H9 (cell line): ENCODE measurements at regions not wholly inside any gene's neighbourhood (a gene's known extent, or its start where the extent isn't known, plus 50 kb on each side); places are given as distances from the start of the nearest gene placed in this dataset.

Experiments
- DNase-seq: peaks from one replicate; pipeline ENCODE4 v3.0.0-alpha.2; 2017
- H2AFZ ChIP-seq: one replicate; pipeline ENCODE4 v1.6.1; 2013; ENCODE audit warnings: mild to moderate bottlenecking, low read length, control low read depth, moderate library complexity
- H2AK5ac ChIP-seq: 2 replicates; pipeline ENCODE4 v1.6.1; 2013; ENCODE audit warnings: low read length, control low read depth, mixed read lengths; ENCODE audit not compliant: insufficient read length
- H2BK120ac ChIP-seq: one replicate; pipeline ENCODE4 v1.6.1; 2013; ENCODE audit warnings: low read depth, mild to moderate bottlenecking, low read length, control low read depth, inconsistent platforms; ENCODE audit not compliant: poor library complexity, severe bottlenecking
- H2BK12ac ChIP-seq: 2 replicates; pipeline ENCODE4 v1.6.1; 2013; ENCODE audit warnings: low read length, control low read depth, mixed read lengths, low read depth; ENCODE audit not compliant: insufficient read length
- H2BK15ac ChIP-seq: 2 replicates; pipeline ENCODE4 v1.6.1; 2013; ENCODE audit warnings: low read depth, low read length, control low read depth
- H2BK20ac ChIP-seq: one replicate; pipeline ENCODE4 v1.6.1; 2013; ENCODE audit warnings: low read depth, mild to moderate bottlenecking, low read length, control low read depth, inconsistent platforms; ENCODE audit not compliant: poor library complexity, severe bottlenecking
- H2BK5ac ChIP-seq: 2 replicates; pipeline ENCODE4 v1.6.1; 2013; ENCODE audit warnings: low read length, control low read depth, mixed read lengths; ENCODE audit not compliant: insufficient read length
- H3K14ac ChIP-seq: 2 replicates; pipeline ENCODE4 v1.6.1; 2013; ENCODE audit warnings: low read length, control low read depth; ENCODE audit not compliant: insufficient read depth
- H3K18ac ChIP-seq: 2 replicates; pipeline ENCODE4 v1.6.1; 2013; ENCODE audit warnings: low read depth, mild to moderate bottlenecking, mixed read lengths, low read length, control low read depth; ENCODE audit not compliant: insufficient read length
- H3K23ac ChIP-seq: 2 replicates; pipeline ENCODE4 v1.6.1; 2013; ENCODE audit warnings: low read length, control low read depth, mixed read lengths, low read depth; ENCODE audit not compliant: insufficient read length
- H3K23me2 ChIP-seq: 2 replicates; pipeline ENCODE4 v1.6.1; 2013; ENCODE audit warnings: low read depth, mild to moderate bottlenecking, mixed read lengths, low read length, control low read depth; ENCODE audit not compliant: insufficient read length, poor library complexity, severe bottlenecking
- H3K27ac ChIP-seq: 2 replicates; pipeline ENCODE4 v1.5.1; 2013; ENCODE audit warnings: low read length, control low read depth, mixed read lengths, low read depth; ENCODE audit not compliant: insufficient read length
- H3K27me3 ChIP-seq: 2 replicates; pipeline ENCODE4 v1.6.1; 2013; ENCODE audit warnings: low read length, control low read depth, inconsistent platforms; ENCODE audit not compliant: insufficient read depth
- H3K4ac ChIP-seq: 2 replicates; pipeline ENCODE4 v1.6.1; 2013; ENCODE audit warnings: low read depth, mild to moderate bottlenecking, control low read depth, inconsistent platforms, low read length, moderate library complexity
- H3K4me1 ChIP-seq: 2 replicates; pipeline ENCODE4 v1.6.1; 2013; ENCODE audit warnings: low read length, control low read depth, inconsistent platforms; ENCODE audit not compliant: insufficient read depth
- H3K4me2 ChIP-seq: 2 replicates; pipeline ENCODE4 v1.6.1; 2013; ENCODE audit warnings: low read length, control low read depth, mixed read lengths; ENCODE audit not compliant: insufficient read length, insufficient read depth
- H3K56ac ChIP-seq: 2 replicates; pipeline ENCODE4 v1.6.1; 2013; ENCODE audit warnings: low read depth, mild to moderate bottlenecking, mixed read lengths, low read length, control low read depth; ENCODE audit not compliant: insufficient read length
- H3K79me1 ChIP-seq: 2 replicates; pipeline ENCODE4 v1.6.1; 2013; ENCODE audit warnings: low read depth, mild to moderate bottlenecking, moderate library complexity, low read length, control low read depth, inconsistent platforms; ENCODE audit not compliant: insufficient read depth, poor library complexity, severe bottlenecking
- H3K79me2 ChIP-seq: 2 replicates; pipeline ENCODE4 v1.6.1; 2013; ENCODE audit warnings: low read length, control low read depth, inconsistent platforms; ENCODE audit not compliant: insufficient read depth
- H3K9ac ChIP-seq: 2 replicates; pipeline ENCODE4 v1.6.1; 2013; ENCODE audit warnings: low read length, control low read depth, mixed read lengths; ENCODE audit not compliant: insufficient read length; ENCODE audit errors: extremely low read depth
- H3K9me3 ChIP-seq: one replicate; pipeline ENCODE4 v1.6.1; 2013; ENCODE audit warnings: low read depth, low read length, inconsistent platforms; ENCODE audit not compliant: control insufficient read depth
- H3T11ph ChIP-seq: one replicate; pipeline ENCODE4 v1.6.1; 2013; ENCODE audit warnings: mild to moderate bottlenecking, low read length, control low read depth, inconsistent platforms
- H4K20me1 ChIP-seq: one replicate; pipeline ENCODE4 v1.6.1; 2013; ENCODE audit not compliant: control insufficient read depth, insufficient read length, insufficient read depth
- H4K5ac ChIP-seq: 2 replicates; pipeline ENCODE4 v1.6.1; 2013; ENCODE audit warnings: low read depth, mild to moderate bottlenecking, mixed read lengths, low read length, control low read depth; ENCODE audit not compliant: insufficient read length
- H4K8ac ChIP-seq: replicated peaks from 2 replicates; pipeline ENCODE4 v1.6.1; 2013; ENCODE audit warnings: low read length, control low read depth, mixed read lengths, low read depth; ENCODE audit not compliant: insufficient read length
- H4K91ac ChIP-seq: 2 replicates; pipeline ENCODE4 v1.6.1; 2013; ENCODE audit warnings: low read depth, mild to moderate bottlenecking, moderate library complexity, mixed read lengths, low read length, control low read depth; ENCODE audit not compliant: insufficient read length
- H3K27ac Mint-ChIP-seq, 3 experiments: 2 replicates in 2 of 3; 3 replicates in 1 of 3; pipeline ENCODE4 v1.8.0; 2020 to 2021; ENCODE audit warnings: mixed read lengths in 3 of 3, mild to moderate bottlenecking in 1 of 3, moderate library complexity in 1 of 3
- H3K27me3 Mint-ChIP-seq: 2 replicates; pipeline ENCODE4 v1.8.0; 2021; ENCODE audit warnings: low read depth, mild to moderate bottlenecking, moderate library complexity, mixed read lengths
- H3K36me3 Mint-ChIP-seq, 3 experiments: 2 replicates in 2 of 3; 3 replicates in 1 of 3; pipeline ENCODE4 v1.8.0; 2020 to 2021; ENCODE audit warnings: low read depth in 3 of 3, mixed read lengths in 3 of 3; ENCODE audit not compliant: insufficient read depth in 1 of 3
- H3K4me1 Mint-ChIP-seq, 2 experiments: 2 replicates each; pipeline ENCODE4 v1.8.0; 2020; ENCODE audit warnings: mixed read lengths in 2 of 2
- H3K4me3 Mint-ChIP-seq, 2 experiments: 2 replicates in 1 of 2; 3 replicates in 1 of 2; pipeline ENCODE4 v1.8.0; 2020 to 2021; ENCODE audit warnings: mild to moderate bottlenecking in 2 of 2, mixed read lengths in 2 of 2, moderate library complexity in 1 of 2
- H3K9me3 Mint-ChIP-seq, 2 experiments: 2 replicates in 1 of 2; 3 replicates in 1 of 2; pipeline ENCODE4 v1.8.0; 2020; ENCODE audit warnings: mild to moderate bottlenecking in 2 of 2, mixed read lengths in 2 of 2, moderate library complexity in 1 of 2
- CTCF ChIP-seq: fragments of 200-600 bp; sonication (generic); conservative IDR thresholded peaks from 3 replicates; pipeline ENCODE4 v1.8.0; 2021; ENCODE audit warnings: antibody characterized with exemption, mild to moderate bottlenecking
- WGBS: extraction: QIAGEN DNeasy Blood & Tissue Kit; methylation state at CpG from one replicate; pipeline ENCODE4 v1.1.7; 2013; ENCODE audit warnings: missing lambda C conversion rate, low lambda C conversion rate, mixed read lengths; ENCODE audit not compliant: insufficient read length; ENCODE audit errors: extremely low coverage; 5-methylcytosine and 5-hydroxymethylcytosine counted together

GRCh38 chr16:58789351-58789750 lies 55.2 kb upstream of the GOT2 start:
- Histone ChIP-seq H3K4ac (no peak overlapping the region), H2AFZ (no peak overlapping the region), H4K91ac (no peak overlapping the region), H3K4me1 (no peaks in the 10 kb centered on the region), H3T11ph (no peak overlapping the region), H3K27me3 (no peaks in the 10 kb centered on the region), H4K20me1 (no peaks in the 10 kb centered on the region), H2AK5ac (no peak overlapping the region), H3K23me2 (no peaks in the 10 kb centered on the region), H3K4me2 (no peak overlapping the region), H3K9ac (no peak overlapping the region), H2BK120ac (no peak overlapping the region), H3K23ac (no peak overlapping the region), H2BK20ac (no peak overlapping the region), H3K9me3 (no peaks in the 10 kb centered on the region), H3K27ac (no peak overlapping the region), H2BK15ac (no peak overlapping the region), H3K56ac (no peak overlapping the region), H3K18ac (no peak overlapping the region), H4K8ac (no peak overlapping the region), H2BK12ac (no peak overlapping the region), H3K79me2 (no peaks in the 10 kb centered on the region), H4K5ac (no peak overlapping the region), H3K79me1 (no peaks in the 10 kb centered on the region), H2BK5ac (no peak overlapping the region), H3K14ac (no peak overlapping the region)
- TF ChIP-seq CTCF, result no peak
- peaks cover 15 to 17% of the 10 kb centered on the region in 2 experiments for H3K4me1 Mint-ChIP-seq
- no peaks in the 10 kb centered on the region for H3K36me3 Mint-ChIP-seq
- H3K9me3 Mint-ChIP-seq, result no peaks in the 10 kb centered on the region; a peak in 1 of 5 replicates
- peaks cover 2% of the 10 kb centered on the region for H3K27me3 Mint-ChIP-seq
- no peak overlapping the region for H3K4me3 Mint-ChIP-seq
- WGBS, result no CpG with 5 or more reads among the region's 4 CpGs
- DNase-seq, result no peak
- H3K27ac Mint-ChIP-seq, result no peak overlapping the region
